BE2C (cell line): ENCODE measurements at regions not wholly inside any gene's neighbourhood (a gene's known extent, or its start where the extent isn't known, plus 50 kb on each side); places are given as distances from the start of the nearest gene placed in this dataset.

Experiments used
- DNase-seq: peaks from one replicate; pipeline ENCODE4 v3.0.0-alpha.2; 2020
- H3K27me3 ChIP-seq: fragments of 250-450 bp; sonication (Bioruptor Pico); 2 replicates; pipeline ENCODE4 v1.5.1; 2020; ENCODE audit warnings: mild to moderate bottlenecking
- H3K36me3 ChIP-seq: fragments of 250-450 bp; sonication (Bioruptor Pico); 2 replicates; pipeline ENCODE4 v1.5.1; 2020; ENCODE audit warnings: mild to moderate bottlenecking
- H3K4me1 ChIP-seq: fragments of 250-450 bp; sonication (Bioruptor Pico); 2 replicates; pipeline ENCODE4 v1.5.1; 2020
- H3K4me3 ChIP-seq: 2 replicates; pipeline ENCODE4 v1.5.1; 2011; ENCODE audit warnings: low read depth, low read length
- H3K9me3 ChIP-seq: fragments of 250-450 bp; sonication (Bioruptor Pico); 2 replicates; pipeline ENCODE4 v1.5.1; 2020
- CTCF ChIP-seq: IDR thresholded peaks from 2 replicates; pipeline ENCODE4 v1.5.1; 2012; ENCODE audit warnings: mild to moderate bottlenecking, low read depth, low read length

DNA sequence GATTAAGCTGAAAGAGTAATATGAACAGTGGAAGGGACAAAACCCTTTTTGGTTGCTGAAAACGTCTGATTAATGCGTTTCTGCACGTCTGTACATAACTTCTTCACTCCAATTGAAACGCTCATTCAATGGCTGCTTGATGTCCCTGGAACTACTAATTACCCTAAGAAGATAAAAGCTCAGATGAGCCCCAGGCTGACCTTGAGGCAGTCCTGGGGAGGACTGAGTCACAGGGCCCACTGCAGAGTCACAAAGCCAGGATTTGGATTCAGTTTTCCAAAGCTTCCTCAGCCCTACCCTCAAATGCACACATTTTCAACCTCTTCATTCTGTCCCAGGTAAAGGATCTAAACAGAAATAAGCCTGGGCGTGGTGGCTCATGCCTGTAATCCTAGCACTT, 75.0 kb upstream of the FLT1 start:
- no peaks in the 10 kb centered on the region; the same call in 1 of the 2 replicates for H3K27me3 ChIP-seq
- peaks cover 28% of the 10 kb centered on the region for H3K4me1 ChIP-seq
- no peak overlapping the region for H3K4me3 ChIP-seq
- no peaks in the 10 kb centered on the region for H3K9me3 ChIP-seq
- no peaks in the 10 kb centered on the region for H3K36me3 ChIP-seq
- DNase-seq: no peak
- TF ChIP-seq CTCF: no peak

GRCh38 chr13:28568286-28568685, 73.4 kb upstream of the FLT1 start:
- Histone ChIP-seq H3K27me3 (no peaks in the 10 kb centered on the region; the same call in 1 of the 2 replicates), H3K9me3 (no peaks in the 10 kb centered on the region), H3K4me3 (no peak overlapping the region), H3K36me3 (no peaks in the 10 kb centered on the region), H3K4me1 (peaks cover 28% of the 10 kb centered on the region)
- DNase-seq: peak; percentile 93
- no peak for TF ChIP-seq CTCF

- H3K4me3 ChIP-seq: no peak overlapping the region
- no peak for DNase-seq
- no peaks in the 10 kb centered on the region for H3K9me3 ChIP-seq
- H3K36me3 ChIP-seq: no peaks in the 10 kb centered on the region
- H3K4me1 ChIP-seq: peaks cover 28% of the 10 kb centered on the region
- no peak for TF ChIP-seq CTCF
- H3K27me3 ChIP-seq: no peaks in the 10 kb centered on the region; the same call in 1 of the 2 replicates
Measured at GRCh38 chr13:28566891-28567290, 72.0 kb upstream of the FLT1 start.

GRCh38 chr13:28566283-28566682, 71.4 kb upstream of the FLT1 start:
- Histone ChIP-seq H3K4me3 (no peak overlapping the region), H3K27me3 (no peaks in the 10 kb centered on the region; the same call in 1 of the 2 replicates), H3K4me1 (peaks cover 28% of the 10 kb centered on the region), H3K36me3 (no peaks in the 10 kb centered on the region), H3K9me3 (no peaks in the 10 kb centered on the region)
- DNase-seq: no peak
- TF ChIP-seq CTCF: no peak

- Histone ChIP-seq H3K27me3 (no peaks in the 10 kb centered on the region; the same call in 1 of the 2 replicates), H3K4me3 (no peak overlapping the region), H3K9me3 (no peaks in the 10 kb centered on the region), H3K4me1 (peaks cover 21% of the 10 kb centered on the region), H3K36me3 (no peaks in the 10 kb centered on the region)
- no peak for DNase-seq
- no peak for TF ChIP-seq CTCF
Measured at GRCh38 chr13:28564030-28564429, 69.1 kb upstream of the FLT1 start.

DNA sequence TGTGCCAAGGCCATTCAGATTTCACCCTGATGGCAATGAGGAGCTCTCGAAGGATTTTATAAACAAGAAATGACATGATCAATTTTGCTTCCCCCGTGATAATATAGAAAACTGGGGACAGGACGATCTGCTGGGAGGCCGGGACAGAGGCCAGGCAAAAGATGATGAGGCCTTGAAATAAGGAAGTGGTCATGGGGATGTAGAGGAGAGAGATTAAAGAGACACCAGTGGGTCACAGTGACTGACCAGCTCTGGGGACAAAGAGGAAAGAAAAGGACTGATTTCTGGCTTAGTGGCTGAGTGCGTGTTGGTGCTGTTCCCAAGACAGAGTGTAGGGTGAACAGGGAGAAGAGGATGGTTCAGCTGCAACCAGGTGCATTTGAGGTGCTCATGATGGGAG, 68.7 kb upstream of the FLT1 start:
- Histone ChIP-seq H3K9me3 (no peaks in the 10 kb centered on the region), H3K4me1 (peaks cover 18% of the 10 kb centered on the region), H3K4me3 (no peak overlapping the region), H3K27me3 (no peaks in the 10 kb centered on the region; the same call in 1 of the 2 replicates), H3K36me3 (no peaks in the 10 kb centered on the region)
- no peak for DNase-seq
- no peak for TF ChIP-seq CTCF
